Vagina (tissue), 2 donors: ENCODE measurements at regions not wholly inside any gene's neighbourhood (a gene's known extent, or its start where the extent isn't known, plus 50 kb on each side); places are given as distances from the start of the nearest gene placed in this dataset.

Experiments used
- DNase-seq, 2 donors: peaks; one replicate each; pipeline ENCODE4 v3.0.0-alpha.2; 2017; ENCODE audit errors: extremely low spot score in 2 of 2
- H3K27ac ChIP-seq: fragments of 200-600 bp; sonication (generic); one replicate; pipeline ENCODE4 v1.5.1; 2019
- H3K27me3 ChIP-seq: fragments of 200-600 bp; sonication (generic); one replicate; pipeline ENCODE4 v1.5.1; 2019
- H3K36me3 ChIP-seq, 2 donors: fragments of 200-600 bp; sonication (generic); one replicate each; pipeline ENCODE4 v1.5.1; 2017 to 2019
- H3K4me1 ChIP-seq: fragments of 200-600 bp; sonication (generic); one replicate; pipeline ENCODE4 v1.5.1; 2019
- H3K4me3 ChIP-seq, 2 donors: fragments of 200-600 bp; sonication (generic); 1 replicate in 1 of 2; 2 replicates in 1 of 2; pipeline ENCODE4 v1.5.1; 2016 to 2019
- H3K9me3 ChIP-seq: fragments of 200-600 bp; sonication (generic); one replicate; pipeline ENCODE4 v1.5.1; 2019
- CTCF ChIP-seq, 3 experiments: fragments of 450-650 bp in 2 of 3; fragments of 200-600 bp in 1 of 3; sonication (generic) in 1 of 3; IDR thresholded peaks; one replicate each; pipeline ENCODE4 v1.5.1; 2017 to 2019; ENCODE audit warnings: antibody characterized with exemption in 3 of 3, mild to moderate bottlenecking in 2 of 3, moderate library complexity in 2 of 3
- POLR2A ChIP-seq, 2 donors: fragments of 450-650 bp; IDR thresholded peaks; one replicate each; pipeline ENCODE4 v1.6.1; 2017; ENCODE audit warnings: antibody characterized with exemption in 2 of 2, mild to moderate bottlenecking in 2 of 2, moderate library complexity in 2 of 2
- POLR2AphosphoS5 ChIP-seq, 2 donors: sonication (generic); formaldehyde crosslinking; IDR thresholded peaks; one replicate each; pipeline ENCODE4 v1.9.0; 2017; ENCODE audit warnings: antibody characterized with exemption in 2 of 2, mild to moderate bottlenecking in 2 of 2, low read depth in 1 of 2; ENCODE audit not compliant: insufficient read depth in 1 of 2
- intact Hi-C: fragments of 100-400 bp; cut with DNase I; formaldehyde crosslinking; loops from one replicate; pipeline ENCODE4 v1.15.1; 2023

- H3K4me1 ChIP-seq, result no peaks in the 10 kb centered on the region
- intact Hi-C loops, result no loop called here
- no peak overlapping the region for H3K27ac ChIP-seq
- no peaks in the 10 kb centered on the region for H3K36me3 ChIP-seq
- H3K9me3 ChIP-seq, result no peaks in the 10 kb centered on the region
- H3K4me3 ChIP-seq, result no peak overlapping the region
- TF ChIP-seq CTCF (IDR thresholded peaks at IDR 0.05) (no peak), POLR2AphosphoS5 (IDR thresholded peaks at IDR 0.05; ENCODE audit: insufficient read depth in 1 of 2, low read depth in 1 of 2) (no peak), POLR2A (IDR thresholded peaks at IDR 0.05) (no peak)
- no peaks in the 10 kb centered on the region for H3K27me3 ChIP-seq
- DNase-seq, result no peak
Measured at GRCh38 chr5:56706504-56706903, 108.8 kb upstream of the MAP3K1 start.

DNA sequence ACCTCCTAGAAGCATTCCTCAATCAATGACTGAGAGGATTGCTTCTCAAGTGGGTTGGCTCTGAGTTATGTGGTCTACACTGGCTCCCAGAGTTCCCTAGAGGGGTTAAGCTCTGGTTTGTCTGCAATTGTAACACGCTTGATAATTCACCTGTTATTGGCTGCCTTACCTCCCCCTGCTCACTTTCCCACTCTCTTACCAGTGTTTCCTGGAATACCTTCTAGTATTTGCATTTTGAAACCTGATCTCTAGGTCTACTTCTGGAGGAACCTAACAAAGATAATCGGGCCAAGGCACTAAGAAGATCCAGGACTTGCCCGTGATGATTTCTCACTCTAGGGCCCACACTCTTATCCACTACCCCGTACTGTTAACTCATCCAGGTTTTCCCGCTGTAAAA lies 110.1 kb upstream of the MAP3K1 start:
- H3K27me3 ChIP-seq, result no peaks in the 10 kb centered on the region
- H3K4me3 ChIP-seq, result no peak overlapping the region
- H3K9me3 ChIP-seq, result no peaks in the 10 kb centered on the region
- DNase-seq, result no peak
- H3K36me3 ChIP-seq, result no peaks in the 10 kb centered on the region
- no peaks in the 10 kb centered on the region for H3K4me1 ChIP-seq
- intact Hi-C loops, result no loop called here
- no peak for TF ChIP-seq POLR2A (IDR thresholded peaks at IDR 0.05)
- no peak for TF ChIP-seq CTCF (IDR thresholded peaks at IDR 0.05)
- no peak for TF ChIP-seq POLR2AphosphoS5 (IDR thresholded peaks at IDR 0.05; ENCODE audit: insufficient read depth in 1 of 2, low read depth in 1 of 2)
- H3K27ac ChIP-seq, result no peak overlapping the region

GRCh38 chr5:56703952-56704351 lies 111.4 kb upstream of the MAP3K1 start:
- no peaks in the 10 kb centered on the region for H3K9me3 ChIP-seq
- H3K4me1 ChIP-seq, result peaks cover 5% of the 10 kb centered on the region
- TF ChIP-seq POLR2AphosphoS5 (IDR thresholded peaks at IDR 0.05; ENCODE audit: insufficient read depth in 1 of 2, low read depth in 1 of 2) (no peak), CTCF (IDR thresholded peaks at IDR 0.05) (no peak), POLR2A (IDR thresholded peaks at IDR 0.05) (no peak)
- intact Hi-C loops, result no loop called here
- no peak overlapping the region for H3K4me3 ChIP-seq
- DNase-seq, result no peak
- no peaks in the 10 kb centered on the region for H3K27me3 ChIP-seq
- H3K36me3 ChIP-seq, result no peaks in the 10 kb centered on the region
- H3K27ac ChIP-seq, result no peak overlapping the region

GRCh38 chr5:56700711-56701110 lies 114.6 kb upstream of the MAP3K1 start:
- Histone ChIP-seq H3K27me3 (no peaks in the 10 kb centered on the region), H3K27ac (no peak overlapping the region), H3K4me1 (peaks cover 12% of the 10 kb centered on the region), H3K9me3 (no peaks in the 10 kb centered on the region), H3K4me3 (no peak overlapping the region), H3K36me3 (no peaks in the 10 kb centered on the region)
- TF ChIP-seq CTCF (IDR thresholded peaks at IDR 0.05), result no peak
- no peak for TF ChIP-seq POLR2A (IDR thresholded peaks at IDR 0.05)
- no peak for TF ChIP-seq POLR2AphosphoS5 (IDR thresholded peaks at IDR 0.05; ENCODE audit: insufficient read depth in 1 of 2, low read depth in 1 of 2)
- DNase-seq, result no peak
- intact Hi-C loops, result no loop called here

GRCh38 chr5:56699538-56699937 lies 115.8 kb upstream of the MAP3K1 start:
- no peak overlapping the region for H3K4me3 ChIP-seq
- no peak for DNase-seq
- H3K27ac ChIP-seq, result no peak overlapping the region
- H3K36me3 ChIP-seq, result no peaks in the 10 kb centered on the region
- H3K9me3 ChIP-seq, result no peaks in the 10 kb centered on the region
- H3K4me1 ChIP-seq, result peaks cover 12% of the 10 kb centered on the region
- no peaks in the 10 kb centered on the region for H3K27me3 ChIP-seq
- intact Hi-C loops, result no loop called here
- TF ChIP-seq CTCF (IDR thresholded peaks at IDR 0.05) (no peak), POLR2A (IDR thresholded peaks at IDR 0.05) (no peak), POLR2AphosphoS5 (IDR thresholded peaks at IDR 0.05; ENCODE audit: insufficient read depth in 1 of 2, low read depth in 1 of 2) (no peak)
